HTR-8/SVneo (cell line): ENCODE measurements at regions not wholly inside any gene's neighbourhood (a gene's known extent, or its start where the extent isn't known, plus 50 kb on each side); places are given as distances from the start of the nearest gene placed in this dataset.

Experiments used
- DNase-seq: peaks from one replicate; pipeline ENCODE4 v3.0.0; 2011; ENCODE audit warnings: low spot score, mixed read lengths; ENCODE audit not compliant: insufficient read length
- FAIRE-seq: peaks from 2 replicates; lab custom pipeline; 2011; peaks lifted over from hg19 to GRCh38; lab: Jason Lieb, UNC

DNA sequence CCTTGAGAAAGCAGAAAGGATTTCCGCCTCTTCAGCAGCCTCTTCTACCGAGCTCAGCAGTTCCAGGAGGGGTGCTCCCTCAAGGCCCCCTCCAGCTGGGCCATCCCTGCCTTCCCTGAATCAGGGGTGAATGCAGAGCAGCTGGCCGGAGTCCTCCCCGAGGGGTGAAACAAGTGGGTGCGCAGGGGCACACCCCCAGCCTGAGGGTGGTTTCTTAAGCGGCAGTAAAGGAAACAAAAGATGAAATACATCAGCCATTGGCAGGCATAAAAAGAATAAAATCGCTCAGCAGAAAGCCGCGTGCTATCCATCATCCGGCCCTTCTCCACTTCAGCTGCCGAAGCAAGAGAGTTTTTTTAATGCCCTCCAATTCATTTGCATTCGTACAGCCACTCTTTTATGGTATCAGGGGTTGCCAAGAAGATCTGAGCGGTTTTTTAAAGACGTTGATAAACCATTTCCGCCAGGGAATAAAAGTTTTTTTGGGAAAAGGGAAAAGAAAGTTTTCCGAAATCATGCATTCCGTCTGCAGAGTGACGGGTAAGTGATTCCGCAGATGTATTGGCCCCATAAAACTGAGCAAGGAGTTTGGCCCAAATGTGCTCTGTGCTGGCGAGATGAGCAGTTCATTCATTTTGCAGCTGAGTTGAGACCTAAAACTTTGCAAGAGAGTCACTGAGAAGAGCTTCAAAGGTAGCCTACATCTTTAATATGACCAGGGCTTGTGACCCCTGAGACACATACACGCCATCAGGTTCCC is 73.7 kb upstream of the ZC3H12A start:
- FAIRE-seq (no peak), DNase-seq (no peak)

DNA sequence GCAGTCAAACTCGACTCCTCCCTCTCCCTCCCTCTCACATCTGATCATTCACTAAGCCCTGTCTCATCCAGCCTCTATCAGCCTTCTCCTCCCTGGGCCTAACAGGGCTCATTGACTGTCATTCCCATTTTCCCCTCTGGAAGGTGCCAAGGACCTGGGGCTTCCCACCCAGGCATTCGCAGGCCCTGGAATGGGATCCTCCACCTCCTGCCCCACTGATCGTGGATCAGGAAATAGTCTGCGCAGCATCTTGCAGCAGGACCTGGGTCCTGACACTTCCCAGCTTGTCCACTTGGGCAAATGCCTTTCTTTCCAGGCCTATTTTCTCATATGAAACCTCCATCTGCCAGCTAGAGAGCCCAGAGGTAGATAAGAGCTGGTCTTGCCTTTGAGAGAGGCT is 71.2 kb upstream of the ZC3H12A start:
- FAIRE-seq (no peak), DNase-seq (no peak)

DNA sequence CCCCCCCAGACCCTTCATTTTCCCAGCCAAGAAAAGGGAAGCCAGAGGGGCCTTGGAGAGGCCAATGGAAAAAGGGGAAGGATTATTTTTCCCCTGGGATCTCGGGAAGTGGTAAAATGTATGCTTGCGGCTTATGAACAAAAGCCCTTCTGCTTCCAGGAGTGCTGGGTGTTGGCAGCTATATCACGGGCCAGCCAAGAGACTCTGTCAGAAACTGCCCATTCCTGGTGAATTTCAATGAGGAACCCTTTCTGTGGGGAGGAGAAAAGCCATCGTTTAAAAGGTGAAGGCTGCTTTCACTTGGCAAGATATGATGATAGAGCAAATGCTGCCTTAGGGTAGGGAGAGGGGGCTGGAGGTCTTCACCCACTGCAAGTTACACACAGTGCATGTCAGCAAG is 69.7 kb upstream of the ZC3H12A start:
- DNase-seq (no peak), FAIRE-seq (no peak)

DNA sequence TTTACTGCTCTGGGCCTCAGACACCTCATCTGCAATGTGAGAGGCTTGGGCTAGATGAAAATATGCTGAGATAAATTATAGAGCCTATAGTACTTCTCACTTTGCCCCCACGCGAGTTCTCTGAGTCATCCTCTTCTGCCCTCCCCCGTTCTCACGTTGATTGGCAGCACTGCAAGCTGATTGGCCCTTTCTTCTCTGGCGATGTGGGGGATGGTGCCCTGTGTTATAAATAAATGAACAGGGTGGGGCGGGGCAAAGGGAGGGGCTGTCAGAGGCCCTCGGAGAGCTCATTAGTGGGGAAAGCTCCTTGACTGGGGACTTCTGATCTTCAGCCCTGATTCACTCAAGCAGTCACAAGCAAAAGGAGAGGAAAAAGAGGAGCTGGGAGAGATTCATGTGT is 64.3 kb upstream of the ZC3H12A start:
- FAIRE-seq (no peak), DNase-seq (no peak)

DNA sequence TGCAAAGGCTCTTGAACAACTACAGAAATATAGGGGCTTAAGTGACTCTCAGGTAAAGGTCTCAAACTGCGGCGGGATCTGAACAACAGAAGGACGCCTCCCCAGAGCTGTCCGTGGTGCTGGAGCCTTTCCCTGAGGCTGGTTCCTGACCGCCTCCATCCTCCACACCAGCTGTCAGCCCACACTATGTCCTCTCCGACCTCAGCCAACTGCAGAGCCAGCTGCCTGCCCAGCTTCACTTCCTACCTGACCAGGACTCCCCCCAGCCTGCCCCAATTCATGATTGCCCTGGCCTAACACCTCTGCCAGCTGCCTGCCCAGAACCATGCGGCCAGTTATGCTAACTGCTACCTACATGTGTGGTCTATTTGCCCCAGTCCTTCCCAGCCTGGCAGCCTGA is 63.6 kb upstream of the ZC3H12A start:
- DNase-seq (no peak), FAIRE-seq (no peak)

DNA sequence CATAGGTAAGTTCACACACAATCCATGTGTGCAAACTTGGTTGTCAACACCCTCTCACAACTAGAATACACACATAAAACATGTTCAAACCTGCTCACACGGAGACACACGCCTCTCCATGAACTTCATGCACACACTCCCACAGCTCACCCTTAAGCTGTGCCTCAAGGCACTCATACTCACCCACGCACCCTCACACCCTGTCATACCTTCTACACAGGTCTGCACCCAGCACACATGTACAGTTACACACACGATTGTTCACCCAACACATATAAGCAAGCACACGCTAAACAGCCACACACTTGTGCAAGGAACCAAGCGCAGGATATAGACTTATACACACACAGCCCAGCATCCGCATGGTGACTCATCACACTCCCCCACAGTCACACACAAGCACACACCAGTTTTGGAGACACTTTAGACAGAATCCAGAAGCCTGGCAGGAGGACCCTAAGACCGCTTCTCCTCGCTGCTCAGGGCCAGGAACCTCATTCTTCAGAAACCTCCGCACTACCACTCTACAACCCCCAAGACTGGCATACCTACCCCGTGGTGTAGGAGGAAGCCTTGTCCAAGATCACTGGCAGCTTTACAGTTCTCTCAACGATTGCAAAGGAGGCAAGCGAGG is 58.7 kb upstream of the ZC3H12A start:
- FAIRE-seq (no peak), DNase-seq (no peak)

DNA sequence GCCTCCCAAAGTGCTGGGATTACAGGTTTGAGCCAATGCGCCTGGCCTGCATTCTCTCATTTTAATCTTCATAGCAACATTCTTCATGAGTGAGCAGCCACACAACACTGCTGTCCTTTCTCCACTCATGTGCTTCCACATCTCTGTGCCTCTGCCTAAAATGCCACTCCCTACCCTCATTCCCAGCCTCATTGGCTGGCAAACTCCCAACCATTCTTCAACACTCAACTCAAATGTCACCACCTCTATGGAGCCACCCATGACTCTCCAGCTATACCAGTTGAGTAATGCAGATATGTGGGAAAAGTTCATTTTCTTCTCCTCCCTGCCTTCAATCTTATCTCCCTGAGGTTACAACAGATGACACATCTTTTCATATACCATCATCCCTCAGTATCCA is 53.9 kb upstream of the ZC3H12A start:
- DNase-seq (no peak), FAIRE-seq (no peak)

DNA sequence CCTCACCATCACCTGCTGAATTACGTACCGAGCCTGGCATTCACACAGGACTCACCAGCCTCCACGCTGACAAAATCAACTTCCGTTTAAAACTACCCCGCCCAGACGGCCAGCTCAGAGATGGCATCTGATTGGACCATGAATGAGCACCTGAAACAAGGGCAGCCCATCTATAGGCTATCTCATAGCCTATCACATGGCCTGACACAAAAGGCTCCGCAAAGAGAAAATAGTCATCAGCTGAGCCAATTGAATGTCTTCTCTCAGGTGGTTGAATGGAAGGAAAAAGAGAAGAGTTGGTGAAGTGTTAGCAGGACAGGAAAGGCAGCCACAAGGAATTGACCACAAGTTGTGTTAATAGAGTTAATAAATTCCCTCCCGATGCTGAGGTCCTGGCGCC is 50.6 kb upstream of the ZC3H12A start:
- FAIRE-seq (no peak), DNase-seq (no peak)

DNA sequence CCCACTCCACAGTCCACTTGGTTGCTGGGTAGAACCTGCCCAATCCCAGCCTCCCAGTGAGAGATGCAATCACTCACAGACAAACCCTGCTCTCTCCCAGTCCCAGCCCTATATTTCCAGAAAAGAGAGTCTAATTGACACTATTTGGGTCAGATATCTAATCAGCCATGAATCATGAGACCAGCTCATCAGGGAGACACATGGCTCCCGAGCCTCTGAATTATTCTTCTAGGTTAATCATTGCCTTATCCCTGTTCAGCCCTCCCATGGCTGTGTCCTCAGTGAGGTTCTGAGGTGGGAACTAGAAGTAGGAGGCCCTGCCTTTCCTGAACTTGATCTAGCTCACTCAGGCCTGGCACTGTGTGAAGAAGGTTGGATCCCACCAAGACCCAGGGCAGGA is 49.9 kb upstream of the ZC3H12A start:
- DNase-seq (no peak), FAIRE-seq (no peak)
